GM12865 (cell line): ENCODE measurements at regions not wholly inside any gene's neighbourhood (a gene's known extent, or its start where the extent isn't known, plus 50 kb on each side); places are given as distances from the start of the nearest gene placed in this dataset.
"Not testable (repeated sequence)": the region's sequence is repeated elsewhere in the genome, so short reads cannot be mapped to it uniquely, and the experiment has no call there.

Source experiments
- DNase-seq: peaks from one replicate; pipeline ENCODE4 v3.0.0; 2010; ENCODE audit warnings: low read depth
- H3K4me3 ChIP-seq: 2 replicates; pipeline ENCODE4 v1.5.1; 2011; ENCODE audit warnings: mild to moderate bottlenecking, low read depth, low read length, control low read depth
- CTCF ChIP-seq: IDR thresholded peaks from 2 replicates; pipeline ENCODE4 v1.5.1; 2011; ENCODE audit warnings: low read length, control low read depth, low read depth, inconsistent platforms; ENCODE audit not compliant: insufficient read depth; ENCODE audit errors: missing control alignments

GRCh38 chr16:29333492-29334097, 72.9 kb downstream of the NPIPB11 start:
- DNase-seq, H3K4me3 ChIP-seq: not testable (repeated sequence)

- not testable (repeated sequence) for DNase-seq, H3K4me3 ChIP-seq
Measured at GRCh38 chr16:29330623-29331022, 75.9 kb downstream of the NPIPB11 start.

- DNase-seq = not testable (repeated sequence)
Measured at GRCh38 chr16:29328528-29328927, 78.0 kb downstream of the NPIPB11 start.

GRCh38 chr16:29327631-29328408, 78.7 kb downstream of the NPIPB11 start:
- not testable (repeated sequence) for DNase-seq, H3K4me3 ChIP-seq

More at GRCh38 chr16:29328528-29328927, 78.0 kb downstream of the NPIPB11 start:
- H3K4me3 ChIP-seq = not testable (repeated sequence)

- DNase-seq, H3K4me3 ChIP-seq: not testable (repeated sequence)
Measured at GRCh38 chr16:29326164-29327125, 80.1 kb downstream of the NPIPB11 start.

- not testable (repeated sequence) for H3K4me3 ChIP-seq, DNase-seq
Measured at GRCh38 chr16:29323725-29324124, 82.8 kb downstream of the NPIPB11 start.

GRCh38 chr16:29321585-29321984, 84.9 kb downstream of the NPIPB11 start:
- DNase-seq = no peak
- no peak overlapping the region for H3K4me3 ChIP-seq

GRCh38 chr16:29321000-29321393, 85.5 kb downstream of the NPIPB11 start:
- H3K4me3 ChIP-seq = no peak overlapping the region
- no peak for TF ChIP-seq CTCF
- no peak for DNase-seq

More at GRCh38 chr16:29321585-29321984, 84.9 kb downstream of the NPIPB11 start:
- no peak for TF ChIP-seq CTCF

GRCh38 chr16:29320274-29320999, 86.1 kb downstream of the NPIPB11 start:
- no peak for TF ChIP-seq CTCF
- no peak for DNase-seq
- no peak overlapping the region for H3K4me3 ChIP-seq
